HCT116 (cell line): ENCODE measurements at regions not wholly inside any gene's neighbourhood (a gene's known extent, or its start where the extent isn't known, plus 50 kb on each side); places are given as distances from the start of the nearest gene placed in this dataset.
A peak's percentile ranks its signal among the peaks of the same experiment; 100 is the strongest.

Experiments used
- ATAC-seq: fragments of 200-7000 bp; cut with Tn5 transposase; 2 replicates; pipeline ENCODE4 v1.9.1; 2020; ENCODE audit warnings: mild to moderate bottlenecking, moderate library complexity
- BruUV-seq: library from RNA; stranded (reverse); fragments of 400-500 nt; replicated peaks from 2 replicates; lab custom pipeline; 2021; lab: Mats Ljungman, UMichigan
- CTCF ChIA-PET: fragments of 300-600 bp; sonication (Branson Sonifier 250); formaldehyde crosslinking; loops from one replicate; lab custom pipeline; 2021; ENCODE audit warnings: antibody characterized with exemption; lab: Charles Lee
- POLR2A ChIA-PET: fragments of 300-600, 350-600 bp; sonication (Branson Sonifier 250); formaldehyde crosslinking; loops from one replicate; lab custom pipeline; 2021; ENCODE audit warnings: antibody characterized with exemption; lab: Charles Lee
- RAD21 ChIA-PET, 2 experiments: fragments of 300-600 bp; sonication (Branson Sonifier 250); formaldehyde crosslinking; loops; one replicate each; lab custom pipeline; 2023; ENCODE audit warnings: low total read pairs in 2 of 2; ENCODE audit not compliant: uncharacterized antibody in 2 of 2, unreplicated experiment in 2 of 2, low non-redundant PET in 1 of 2; lab: Charles Lee
- DNase-seq: peaks from one replicate; pipeline ENCODE4 v3.0.0-alpha.2; 2010; ENCODE audit warnings: low read depth, low spot score
- H2AFZ ChIP-seq: fragments of 200-600 bp; shearing (Covaris generic), sonication (generic); 2 replicates; pipeline ENCODE4 v1.6.1; 2017; ENCODE audit warnings: low read depth, mixed run types, mixed read lengths, antibody characterized with exemption, low read length; ENCODE audit not compliant: poor library complexity, severe bottlenecking
- H3K27ac ChIP-seq: 2 replicates; pipeline ENCODE4 v1.5.1; 2012; ENCODE audit warnings: low read depth, low read length
- H3K27me3 ChIP-seq: fragments of 200-600 bp; sonication (generic); 2 replicates; pipeline ENCODE4 v1.6.1; 2016; ENCODE audit warnings: mixed run types, low read length, mixed read lengths; ENCODE audit not compliant: insufficient read depth
- H3K36me3 ChIP-seq, 2 experiments: fragments of 200-500 bp in 1 of 2; fragments of 200-600 bp in 1 of 2; sonication (Bioruptor generic) in 1 of 2; sonication (generic) in 1 of 2; 2 replicates each; pipeline versions ENCODE4 v1.5.1 to v1.6.1; 2014 to 2016; ENCODE audit warnings: low read length in 2 of 2, inconsistent platforms in 1 of 2, mixed read lengths in 1 of 2, mixed run types in 1 of 2; ENCODE audit not compliant: insufficient read depth in 2 of 2, control insufficient read depth in 1 of 2
- H3K4me1 ChIP-seq, 2 experiments: fragments of 200-600 bp in 1 of 2; sonication (generic) in 1 of 2; 2 replicates each; pipeline versions ENCODE4 v1.5.1 to v1.6.1; 2012 to 2017; ENCODE audit warnings: low read length in 2 of 2, inconsistent platforms in 1 of 2, mild to moderate bottlenecking in 1 of 2, mixed read lengths in 1 of 2, mixed run types in 1 of 2, moderate library complexity in 1 of 2; ENCODE audit not compliant: insufficient read depth in 2 of 2, control insufficient read depth in 1 of 2
- H3K4me2 ChIP-seq: fragments of 200-600 bp; sonication (generic); 2 replicates; pipeline ENCODE4 v1.6.1; 2017; ENCODE audit warnings: mixed run types, low read length, mixed read lengths
- H3K4me3 ChIP-seq, 2 experiments: fragments of 200-600 bp in 1 of 2; sonication (generic) in 1 of 2; replicated peaks in 1 of 2; 2 replicates each; pipeline ENCODE4 v1.5.1; 2011 to 2016; ENCODE audit warnings: low read length in 2 of 2, control low read depth in 1 of 2, low read depth in 1 of 2, mild to moderate bottlenecking in 1 of 2, mixed read lengths in 1 of 2, mixed run types in 1 of 2
- H3K79me2 ChIP-seq: fragments of 200-600 bp; sonication (generic); 2 replicates; pipeline ENCODE4 v1.6.1; 2017; ENCODE audit warnings: mild to moderate bottlenecking, mixed run types, low read length, moderate library complexity, mixed read lengths; ENCODE audit not compliant: insufficient read depth
- H3K9ac ChIP-seq: fragments of 200-600 bp; sonication (generic); 2 replicates; pipeline ENCODE4 v1.6.1; 2016; ENCODE audit warnings: low read length, mixed read lengths
- H3K9me2 ChIP-seq: fragments of 200-600 bp; sonication (generic), shearing (Covaris generic); 2 replicates; pipeline ENCODE4 v1.6.1; 2017; ENCODE audit warnings: mixed run types, mild to moderate bottlenecking, moderate library complexity; ENCODE audit not compliant: insufficient read depth
- H3K9me3 ChIP-seq, 2 experiments: fragments of 200-500 bp in 1 of 2; fragments of 200-600 bp in 1 of 2; sonication (Bioruptor generic) in 1 of 2; sonication (generic) in 1 of 2; 2 replicates each; pipeline ENCODE4 v1.6.1; 2014 to 2017; ENCODE audit warnings: low read length in 2 of 2, mixed read lengths in 2 of 2, inconsistent platforms in 1 of 2, low read depth in 1 of 2, mild to moderate bottlenecking in 1 of 2, mixed run types in 1 of 2, moderate library complexity in 1 of 2; ENCODE audit not compliant: control insufficient read depth in 1 of 2, insufficient read depth in 1 of 2
- H4K20me1 ChIP-seq: fragments of 200-600 bp; sonication (generic), shearing (Covaris generic); 2 replicates; pipeline ENCODE4 v1.6.1; 2017; ENCODE audit warnings: mixed run types, mild to moderate bottlenecking, moderate library complexity; ENCODE audit not compliant: insufficient read depth
- CBX3 ChIP-seq: IDR thresholded peaks from 2 replicates; pipeline ENCODE4 v1.6.1; 2012; ENCODE audit warnings: low read depth
- CEBPB ChIP-seq: IDR thresholded peaks from 2 replicates; pipeline ENCODE4 v1.6.1; 2012; ENCODE audit warnings: low read depth
- EGR1 ChIP-seq: IDR thresholded peaks from 2 replicates; pipeline ENCODE4 v1.6.1; 2012; ENCODE audit warnings: low read depth
- EZH2 ChIP-seq: fragments of 200-600 bp; sonication (generic); IDR thresholded peaks from 2 replicates; pipeline ENCODE4 v1.6.1; 2017; ENCODE audit warnings: antibody characterized with exemption, mixed run types
- EZH2phosphoT487 ChIP-seq: fragments of 200-600 bp; IDR thresholded peaks from 2 replicates; pipeline ENCODE4 v1.6.1; 2018; ENCODE audit warnings: antibody characterized with exemption, borderline replicate concordance
- FOSL1 ChIP-seq: IDR thresholded peaks from 2 replicates; pipeline ENCODE4 v1.6.1; 2012; ENCODE audit warnings: low read depth
- JUND ChIP-seq: IDR thresholded peaks from 2 replicates; pipeline ENCODE4 v1.6.1; 2012
- POLR2A ChIP-seq: IDR thresholded peaks from 2 replicates; pipeline ENCODE4 v1.7.0; 2011; ENCODE audit warnings: borderline replicate concordance; ENCODE audit not compliant: insufficient read depth, insufficient read length; ENCODE audit errors: extremely low read depth
- POLR2AphosphoS5 ChIP-seq: IDR thresholded peaks from 2 replicates; pipeline ENCODE4 v1.6.1; 2011; ENCODE audit warnings: mild to moderate bottlenecking, low read depth, low read length, moderate library complexity
- RAD21 ChIP-seq: IDR thresholded peaks from 2 replicates; pipeline ENCODE4 v1.6.1; 2012; ENCODE audit warnings: low read depth, mild to moderate bottlenecking
- SRF ChIP-seq: IDR thresholded peaks from 2 replicates; pipeline ENCODE4 v1.6.1; 2012; ENCODE audit warnings: low read depth
- TCF7L2 ChIP-seq: IDR thresholded peaks from 2 replicates; pipeline ENCODE4 v1.7.0; 2011; ENCODE audit warnings: borderline replicate concordance, inconsistent platforms; ENCODE audit not compliant: insufficient read depth, insufficient read length; ENCODE audit errors: extremely low read depth
- ZFX ChIP-seq: fragments of 450-650 bp; IDR thresholded peaks from 2 replicates; pipeline ENCODE4 v1.6.1; 2017
- intact Hi-C: fragments of 100-400 bp; cut with micrococcal nuclease; formaldehyde crosslinking; loops from 2 replicates; pipeline ENCODE4 v1.10.0; 2022
- TF ChIP-seq, protein P1 (sequence below), 3 experiments: fragments of 200-600 bp in 1 of 3; sonication (generic) in 1 of 3; IDR thresholded peaks in 2 of 3; conservative IDR thresholded peaks in 1 of 3; 2 replicates each; pipeline ENCODE4 v1.5.1; 2012 to 2017; ENCODE audit warnings: low read depth in 2 of 3, low read length in 2 of 3, antibody characterized with exemption in 1 of 3, borderline replicate concordance in 1 of 3, control low read depth in 1 of 3, mild to moderate bottlenecking in 1 of 3, mixed read lengths in 1 of 3, mixed run types in 1 of 3, moderate library complexity in 1 of 3; ENCODE audit not compliant: insufficient read depth in 1 of 3

DNA sequence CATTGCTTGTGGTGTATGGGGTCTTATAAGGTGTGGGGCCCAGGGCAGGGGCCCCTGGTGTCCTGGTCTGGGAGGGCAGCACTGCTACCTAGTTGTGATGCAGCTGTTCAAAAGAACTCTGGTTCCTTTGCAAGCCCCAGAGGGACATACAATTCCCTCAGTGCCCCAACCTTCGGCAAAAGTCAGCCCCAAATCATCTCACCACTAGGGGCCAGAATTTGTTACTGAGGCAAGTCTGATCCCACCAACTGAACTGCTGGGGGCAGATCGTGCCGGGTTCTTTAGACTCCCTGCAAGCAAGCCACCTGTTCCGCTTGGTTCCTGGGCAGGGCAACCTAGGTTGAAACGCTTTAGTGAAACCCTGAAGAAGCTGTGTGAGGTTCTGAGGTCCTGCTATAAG, 180.1 kb upstream of the S100G start:
- H3K4me3 ChIP-seq: no peak overlapping the region
- no peak overlapping the region for H2AFZ ChIP-seq
- no peaks in the 10 kb centered on the region for H3K79me2 ChIP-seq
- peak; percentile 65 for ATAC-seq
- ChIA-PET RAD21 (no interaction called here), POLR2A (no interaction called here)
- no peaks in the 10 kb centered on the region for H4K20me1 ChIP-seq
- H3K4me2 ChIP-seq: no peak overlapping the region
- TF ChIP-seq, protein P1, sequence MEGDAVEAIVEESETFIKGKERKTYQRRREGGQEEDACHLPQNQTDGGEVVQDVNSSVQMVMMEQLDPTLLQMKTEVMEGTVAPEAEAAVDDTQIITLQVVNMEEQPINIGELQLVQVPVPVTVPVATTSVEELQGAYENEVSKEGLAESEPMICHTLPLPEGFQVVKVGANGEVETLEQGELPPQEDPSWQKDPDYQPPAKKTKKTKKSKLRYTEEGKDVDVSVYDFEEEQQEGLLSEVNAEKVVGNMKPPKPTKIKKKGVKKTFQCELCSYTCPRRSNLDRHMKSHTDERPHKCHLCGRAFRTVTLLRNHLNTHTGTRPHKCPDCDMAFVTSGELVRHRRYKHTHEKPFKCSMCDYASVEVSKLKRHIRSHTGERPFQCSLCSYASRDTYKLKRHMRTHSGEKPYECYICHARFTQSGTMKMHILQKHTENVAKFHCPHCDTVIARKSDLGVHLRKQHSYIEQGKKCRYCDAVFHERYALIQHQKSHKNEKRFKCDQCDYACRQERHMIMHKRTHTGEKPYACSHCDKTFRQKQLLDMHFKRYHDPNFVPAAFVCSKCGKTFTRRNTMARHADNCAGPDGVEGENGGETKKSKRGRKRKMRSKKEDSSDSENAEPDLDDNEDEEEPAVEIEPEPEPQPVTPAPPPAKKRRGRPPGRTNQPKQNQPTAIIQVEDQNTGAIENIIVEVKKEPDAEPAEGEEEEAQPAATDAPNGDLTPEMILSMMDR (IDR thresholded peaks at IDR 0.05 in 2 of 3, conservative IDR thresholded peaks at IDR 0.05 in 1 of 3; ENCODE audit: borderline replicate concordance in 1 of 3, insufficient read depth in 1 of 3, low read depth in 2 of 3, low read length in 2 of 3): peak; percentile 24 to 48 (median 44); a peak in 4 of 6 replicates
- TF ChIP-seq EZH2phosphoT487: no peak
- no peak for TF ChIP-seq POLR2AphosphoS5
- TF ChIP-seq SRF: no peak
- TF ChIP-seq EZH2: no peak
- TF ChIP-seq TCF7L2: no peak
- no peak for TF ChIP-seq CBX3
- TF ChIP-seq CEBPB: no peak
- TF ChIP-seq POLR2A: no peak
- no peak for TF ChIP-seq ZFX
- peak; percentile 33 for TF ChIP-seq RAD21
- no peak for TF ChIP-seq JUND
- TF ChIP-seq FOSL1: no peak
- TF ChIP-seq EGR1: no peak
- TF ChIP-seq, all 23 proteins: peak for 2
- no peak for DNase-seq
- no TSS peak for BruUV-seq
- Histone ChIP-seq H3K27me3 (no peaks in the 10 kb centered on the region), H3K9me3 (no peaks in the 10 kb centered on the region), H3K9ac (no peak overlapping the region), H3K36me3 (no peaks in the 10 kb centered on the region), H3K9me2 (no peaks in the 10 kb centered on the region), H3K4me1 (peaks cover 0 to 21% of the 10 kb centered on the region in 2 experiments; a peak in 1 of 4 replicates), H3K27ac (no peak overlapping the region)
- intact Hi-C loops: no loop called here
- CTCF ChIA-PET: no interaction called here
